Fibroblast of skin of left biceps (primary cell): ENCODE measurements at regions not wholly inside any gene's neighbourhood (a gene's known extent, or its start where the extent isn't known, plus 50 kb on each side); places are given as distances from the start of the nearest gene placed in this dataset.
"Not testable (repeated sequence)": the region's sequence is repeated elsewhere in the genome, so short reads cannot be mapped to it uniquely, and the experiment has no call there.

Experiments
- DNase-seq, 2 experiments: peaks; one replicate each; pipeline ENCODE4 v3.0.0-alpha.2; 2013; ENCODE audit warnings: low read depth in 2 of 2

- no peak for DNase-seq
Observed at GRCh38 chr16:79835194-79835593, 234.7 kb upstream of the MAF start.

DNA sequence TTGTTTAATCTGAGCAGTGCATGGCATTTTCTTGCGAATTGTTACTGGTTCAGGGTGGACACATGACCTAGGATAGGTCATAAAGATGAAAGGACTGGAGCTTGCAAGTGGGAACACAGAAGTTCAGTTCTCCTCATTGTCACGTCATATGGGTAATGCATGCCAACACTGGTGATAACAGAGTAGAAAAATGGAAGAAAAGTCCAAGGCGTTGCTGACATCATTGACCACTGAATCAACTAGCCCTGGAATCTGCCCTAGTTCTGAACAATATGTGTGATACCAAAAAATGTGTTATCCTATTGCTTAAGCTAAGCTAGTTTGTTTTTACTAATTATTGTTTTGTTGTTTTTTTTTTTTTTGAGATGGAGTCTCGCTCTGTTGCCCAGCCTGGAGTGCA, 234.2 kb upstream of the MAF start:
- DNase-seq, result no peak

GRCh38 chr16:79834003-79834402, 233.5 kb upstream of the MAF start:
- DNase-seq, result not testable (repeated sequence)

DNA sequence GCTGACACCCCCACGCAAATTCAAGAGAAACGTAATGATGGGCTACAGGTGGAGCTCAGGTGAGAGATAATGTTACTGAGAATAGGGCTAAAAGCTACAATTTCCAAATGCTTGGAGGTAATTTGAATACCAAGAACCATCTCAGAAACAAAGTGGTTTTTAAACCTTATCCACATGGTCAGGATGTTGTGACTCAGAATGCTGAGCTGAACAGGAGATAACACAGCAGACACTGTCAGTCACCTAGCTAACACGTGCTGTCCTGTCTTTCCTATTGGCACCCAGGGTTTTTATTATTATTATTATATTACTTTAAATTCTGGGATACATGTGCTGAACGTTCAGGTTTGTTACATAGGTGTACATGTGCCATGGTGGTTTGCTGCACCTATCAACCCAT, 233.0 kb upstream of the MAF start:
- DNase-seq, result no peak

DNA sequence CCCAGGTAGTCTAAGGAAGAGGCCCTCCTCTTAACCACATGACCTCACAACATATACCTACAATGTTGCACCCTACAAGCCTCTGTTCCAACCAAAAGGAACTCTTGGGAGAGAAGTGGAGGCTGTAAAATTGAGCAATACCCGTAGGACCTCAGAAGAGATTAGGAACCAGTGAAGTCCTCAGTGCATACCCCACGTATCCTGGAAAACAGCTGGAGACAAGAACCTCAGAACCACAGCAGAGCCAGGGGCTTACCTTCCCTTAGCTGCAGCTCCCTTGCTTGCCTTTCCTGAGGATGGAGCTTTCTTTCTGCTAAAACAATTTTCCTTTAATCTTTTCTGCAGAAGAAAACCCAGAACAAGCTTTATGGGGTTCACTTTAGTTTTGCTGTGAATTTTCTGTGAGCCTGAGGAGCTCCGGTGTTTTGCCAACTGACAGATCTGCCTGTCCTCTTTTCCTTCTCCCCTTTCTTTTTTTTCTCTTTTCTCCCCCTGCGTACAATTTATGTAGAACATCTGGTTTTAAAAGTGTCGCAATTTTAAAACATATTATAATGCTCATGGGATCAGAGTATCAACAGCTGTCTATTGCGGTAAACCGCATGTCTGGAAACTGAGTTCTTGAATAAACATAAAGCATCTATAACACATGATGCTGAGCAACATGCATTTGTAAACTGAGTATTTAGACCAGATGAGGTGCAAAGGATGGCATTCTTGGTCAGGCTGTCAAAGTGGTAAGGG, 226.4 kb upstream of the MAF start:
- DNase-seq, result peak; percentile 40 to 49

- DNase-seq, result no peak
Observed at GRCh38 chr16:79825002-79825401, 224.5 kb upstream of the MAF start.

DNA sequence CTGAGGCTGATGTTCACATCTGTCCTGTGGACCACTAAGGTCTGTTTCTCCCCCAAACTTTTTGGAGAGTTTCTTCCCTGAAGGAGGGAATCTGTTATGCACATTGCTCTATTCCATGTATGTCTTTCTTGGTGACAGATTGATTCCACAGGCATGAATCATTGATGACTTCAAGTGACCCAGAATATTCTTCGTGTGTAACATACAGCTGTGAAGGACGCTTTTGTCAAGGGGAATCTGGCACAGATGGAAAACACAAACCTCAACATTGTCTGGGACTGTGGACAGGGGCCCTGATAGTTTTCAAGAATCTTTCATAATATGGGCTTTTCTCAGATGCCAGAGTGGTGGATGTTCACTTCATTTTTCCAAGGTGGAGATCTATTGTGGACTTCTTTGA, 223.1 kb upstream of the MAF start:
- DNase-seq, result no peak

GRCh38 chr16:79821911-79822310, 221.4 kb upstream of the MAF start:
- DNase-seq, result no peak

GRCh38 chr16:79816081-79816497, 215.6 kb upstream of the MAF start:
- DNase-seq, result no peak

DNA sequence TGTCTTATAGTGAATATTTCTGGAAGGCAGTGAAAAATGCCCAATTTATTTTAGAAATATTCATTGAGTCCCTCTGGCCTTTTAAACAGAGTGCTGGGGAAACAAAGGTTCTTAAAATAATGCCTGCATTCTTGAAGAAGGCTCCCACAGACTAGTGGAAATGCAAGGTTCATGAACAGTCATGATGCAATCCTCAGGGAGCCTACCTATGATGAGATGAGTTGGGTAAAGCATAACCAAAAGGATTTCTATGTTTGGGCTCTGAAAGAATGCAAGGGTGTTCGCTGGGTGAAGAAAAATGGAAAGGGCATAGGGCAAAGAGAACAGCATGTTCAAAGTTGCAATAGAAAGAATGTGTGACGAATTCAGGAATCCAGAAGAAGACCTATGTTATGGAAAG, 214.5 kb upstream of the MAF start:
- no peak for DNase-seq

DNA sequence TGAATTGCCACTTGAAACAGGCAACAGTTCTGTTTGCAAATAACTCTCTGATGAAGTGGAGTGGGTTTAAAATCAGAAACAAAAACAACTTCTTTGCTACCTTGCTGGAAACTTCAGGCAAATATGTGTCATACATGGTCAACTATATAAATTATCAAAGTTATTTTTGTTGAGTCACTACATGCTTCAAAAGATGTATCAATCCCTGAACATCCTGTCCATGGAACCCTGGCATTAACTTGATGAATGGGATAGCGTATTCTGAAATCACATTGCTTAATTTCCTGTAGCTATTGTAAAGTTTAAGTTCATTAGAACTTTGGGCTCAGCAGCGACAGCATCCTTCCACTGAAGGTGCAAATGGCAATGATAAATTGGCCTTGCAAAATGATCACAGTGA, 213.6 kb upstream of the MAF start:
- no peak for DNase-seq

DNA sequence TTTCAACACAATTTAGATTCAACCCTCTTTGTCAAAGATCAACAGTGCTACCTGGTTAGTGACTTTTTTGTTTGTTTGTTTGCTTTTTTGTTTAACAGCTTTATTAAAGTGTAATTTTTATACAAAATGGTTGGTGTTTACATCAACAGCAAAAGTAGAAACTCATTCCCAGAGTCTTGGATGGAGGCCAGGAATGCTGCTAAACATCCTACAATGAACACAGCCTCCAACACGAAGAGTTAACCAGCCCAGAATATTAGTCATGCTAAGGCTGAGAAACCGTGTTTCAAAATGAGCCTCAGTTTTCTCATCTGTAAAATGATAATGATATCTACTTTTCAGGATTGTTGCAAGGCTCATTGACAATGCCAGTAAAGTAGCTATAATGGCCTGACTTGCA, 211.0 kb upstream of the MAF start:
- no peak for DNase-seq

GRCh38 chr16:79810449-79811189, 210.1 kb upstream of the MAF start:
- DNase-seq, result no peak

- no peak for DNase-seq
Observed at GRCh38 chr16:79809376-79809775, 208.8 kb upstream of the MAF start.

GRCh38 chr16:79808731-79809130, 208.2 kb upstream of the MAF start:
- DNase-seq, result no peak

GRCh38 chr16:79806757-79807156, 206.2 kb upstream of the MAF start:
- no peak for DNase-seq

- no peak for DNase-seq
Observed at GRCh38 chr16:79805621-79806020, 205.1 kb upstream of the MAF start.

DNA sequence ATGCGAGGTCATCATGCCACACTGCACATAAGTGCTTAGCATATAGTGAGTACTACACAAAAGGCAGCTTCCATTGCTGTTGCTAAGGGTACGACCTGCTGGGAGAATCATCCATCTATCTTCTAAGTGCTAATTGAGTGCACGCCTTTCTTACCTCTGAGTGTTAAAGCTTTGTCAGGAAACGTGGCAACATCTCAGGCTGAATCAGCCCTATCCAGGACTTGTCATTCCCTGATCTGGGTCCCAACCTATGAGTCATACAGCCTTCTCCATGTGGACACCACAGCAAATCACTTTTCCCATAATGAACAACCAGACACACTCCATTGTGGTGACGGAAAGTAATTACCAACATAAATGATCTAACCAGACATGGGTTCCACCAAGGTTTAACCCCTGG, 201.1 kb upstream of the MAF start:
- DNase-seq, result no peak

GRCh38 chr16:79800016-79800608, 199.6 kb upstream of the MAF start:
- DNase-seq, result no peak

GRCh38 chr16:79798416-79799053, 198.0 kb upstream of the MAF start:
- no peak for DNase-seq

- DNase-seq, result no peak
Observed at GRCh38 chr16:79797486-79797885, 196.9 kb upstream of the MAF start.

GRCh38 chr16:79795556-79795955, 195.0 kb upstream of the MAF start:
- DNase-seq, result no peak

- no peak for DNase-seq
Observed at GRCh38 chr16:79794941-79795340, 194.4 kb upstream of the MAF start.
